ENCODE measurements at regions not wholly inside any gene's neighbourhood (a gene's known extent, or its start where the extent isn't known, plus 50 kb on each side); places are given as distances from the start of the nearest gene placed in this dataset.

GRCh38 chr11:86159581-86159891, 85.0 kb upstream of the EED start:
- H3K4me3 ChIP-seq (ENCODE audit: low read depth, poor library complexity, severe bottlenecking) = no peak overlapping the region
- intact Hi-C loops (cut with DNase I; ENCODE audit: low total_unique reads) = no loop called here
- no peak for TF ChIP-seq POLR2A (IDR thresholded peaks at IDR 0.05)
- TF ChIP-seq CTCF (IDR thresholded peaks at IDR 0.05) = no peak
- DNase-seq (ENCODE audit: low spot score in 2 of 2) = no peak
- WGBS, 2 donors = 71 to 76% methylated on average over 3 of the region's 3 CpGs

GRCh38 chr11:86158704-86159580, 85.6 kb upstream of the EED start:
- no peak for DNase-seq (ENCODE audit: low spot score in 2 of 2)
- TF ChIP-seq CTCF (IDR thresholded peaks at IDR 0.05) = no peak
- no peak for TF ChIP-seq POLR2A (IDR thresholded peaks at IDR 0.05)
- WGBS, 2 donors = 76 to 77% methylated on average over 3 of the region's 3 CpGs
- intact Hi-C loops (cut with DNase I; ENCODE audit: low total_unique reads) = no loop called here
- H3K4me3 ChIP-seq (ENCODE audit: low read depth, poor library complexity, severe bottlenecking) = no peak overlapping the region

GRCh38 chr11:86157797-86158378, 86.7 kb upstream of the EED start:
- TF ChIP-seq CTCF (IDR thresholded peaks at IDR 0.05) (no peak), POLR2A (IDR thresholded peaks at IDR 0.05) (no peak)
- WGBS, 2 donors = 62 to 66% methylated on average over 2 of the region's 2 CpGs
- H3K4me3 ChIP-seq (ENCODE audit: low read depth, poor library complexity, severe bottlenecking) = no peak overlapping the region
- intact Hi-C loops (cut with DNase I; ENCODE audit: low total_unique reads) = no loop called here
- no peak for DNase-seq (ENCODE audit: low spot score in 2 of 2)

GRCh38 chr11:86156397-86156955, 87.6 kb upstream of the PICALM start:
- intact Hi-C loops (cut with DNase I; ENCODE audit: low total_unique reads) = no loop called here
- WGBS, 2 donors = 65 to 83% methylated on average over 3 of the region's 3 CpGs
- no peak for DNase-seq (ENCODE audit: low spot score in 2 of 2)
- no peak for TF ChIP-seq CTCF (IDR thresholded peaks at IDR 0.05)
- TF ChIP-seq POLR2A (IDR thresholded peaks at IDR 0.05) = no peak
- no peak overlapping the region for H3K4me3 ChIP-seq (ENCODE audit: low read depth, poor library complexity, severe bottlenecking)

GRCh38 chr11:86155200-86155844, 86.4 kb upstream of the PICALM start:
- 60 to 70% methylated on average over 7 of the region's 7 CpGs for WGBS, 2 donors
- intact Hi-C loops (cut with DNase I; ENCODE audit: low total_unique reads) = no loop called here
- no peak overlapping the region for H3K4me3 ChIP-seq (ENCODE audit: low read depth, poor library complexity, severe bottlenecking)
- TF ChIP-seq POLR2A (IDR thresholded peaks at IDR 0.05) (no peak), CTCF (IDR thresholded peaks at IDR 0.05) (no peak)
- no peak for DNase-seq (ENCODE audit: low spot score in 2 of 2)

Data from lower leg skin (tissue), 4 donors.